ENCODE measurements at regions not wholly inside any gene's neighbourhood (a gene's known extent, or its start where the extent isn't known, plus 50 kb on each side); places are given as distances from the start of the nearest gene placed in this dataset.

- no peak for FAIRE-seq
- Histone ChIP-seq H3K4me2 (ENCODE audit: insufficient read depth, low read length) (no peak overlapping the region), H3K9me3 (replicated peaks; ENCODE audit: control insufficient read depth, insufficient read depth, low read depth, low read length) (no peaks in the 10 kb centered on the region), H3K4me1 (replicated peaks in 1 of 2; ENCODE audit: control insufficient read depth in 2 of 2, insufficient read depth in 2 of 2, low read length in 2 of 2) (no peaks in the 10 kb centered on the region), H3K27me3 (ENCODE audit: control insufficient read depth in 2 of 2, insufficient read depth in 2 of 2, low read length in 2 of 2) (no peaks in the 10 kb centered on the region), H3K27ac (ENCODE audit: extremely low read depth, low read depth, low read length) (no peak overlapping the region), H3K4me3 (no peak overlapping the region), H3K9me1 (ENCODE audit: control insufficient read depth, insufficient read depth, low read length) (no peaks in the 10 kb centered on the region), H3K36me3 (ENCODE audit: control insufficient read depth, insufficient read depth, low read length) (no peaks in the 10 kb centered on the region), H3K9ac (ENCODE audit: insufficient read depth in 1 of 2, low read depth in 2 of 2, low read length in 2 of 2) (no peak overlapping the region), H2AFZ (ENCODE audit: low read depth, low read length) (no peak overlapping the region), H4K20me1 (replicated peaks; ENCODE audit: control insufficient read depth, insufficient read depth, low read length) (no peaks in the 10 kb centered on the region; the same call in 1 of the 2 replicates), H3K79me2 (ENCODE audit: control insufficient read depth, insufficient read depth, low read length) (no peaks in the 10 kb centered on the region)
- WGBS (ENCODE audit: insufficient coverage, low coverage, missing lambda C conversion rate), result 0% methylated on average over 2 of the region's 2 CpGs
- peak; percentile 11 to 33 (median 18) for DNase-seq (ENCODE audit: extremely low read depth in 1 of 4, low spot score in 3 of 4)
- ATAC-seq, result peak; percentile 76
- intact Hi-C loops (cut with micrococcal nuclease) (no loop called here), in situ Hi-C loops (cut with MboI) (no loop called here)
- POLR2A ChIA-PET, result no interaction called here
- CTCF ChIA-PET (ENCODE audit: low intra/inter-chr PET ratio), result no interaction called here
- no TSS peak for BruUV-seq (replicated peaks)
- no peak for TF ChIP-seq ZNF551 (CRISPR knock-in tag; IDR thresholded peaks at IDR 0.05)
- TF ChIP-seq CTBP1 (IDR thresholded peaks at IDR 0.05; ENCODE audit: borderline replicate concordance), result no peak
- no peak for TF ChIP-seq RFX5 (IDR thresholded peaks at IDR 0.05; ENCODE audit: low read depth, low read length)
- TF ChIP-seq RCOR1 (IDR thresholded peaks at IDR 0.05; ENCODE audit: borderline replicate concordance in 1 of 2, low read depth in 2 of 2, low read length in 2 of 2), result peak in 1 of 2 experiments; percentile 89; a peak in 3 of 4 replicates
- TF ChIP-seq ZNF12 (CRISPR knock-in tag; IDR thresholded peaks at IDR 0.05), result no peak
- TF ChIP-seq PHTF2 (CRISPR knock-in tag; IDR thresholded peaks at IDR 0.05), result no peak
- peak; percentile 80 for TF ChIP-seq CBFA2T2 (conservative IDR thresholded peaks at IDR 0.05)
- no peak for TF ChIP-seq SRSF9 (IDR thresholded peaks at IDR 0.05; ENCODE audit: borderline replicate concordance, low read depth, low read length)
- TF ChIP-seq CBFA2T3 (IDR thresholded peaks at IDR 0.05), result peak; percentile 87
- TF ChIP-seq WHSC1 (IDR thresholded peaks at IDR 0.05; ENCODE audit: low read length), result no peak
- peak; percentile 76 for TF ChIP-seq ARID1B (IDR thresholded peaks at IDR 0.05)
- no peak for TF ChIP-seq ZNF140 (CRISPR knock-in tag; IDR thresholded peaks at IDR 0.05)
- TF ChIP-seq GTF2F1 (IDR thresholded peaks at IDR 0.05; ENCODE audit: low read depth, low read length), result no peak
- peak in 1 of 2 experiments; percentile 11; a peak in 1 of 4 replicates for TF ChIP-seq RAD21 (CRISPR knock-in tag; conservative IDR thresholded peaks at IDR 0.05 in 1 of 2, IDR thresholded peaks at IDR 0.05 in 1 of 2)
- TF ChIP-seq KDM1A (IDR thresholded peaks at IDR 0.05), result peak; percentile 88 to 90
- peak; percentile 28; the same call in 1 of the 2 replicates for TF ChIP-seq ZNF384 (IDR thresholded peaks at IDR 0.05; ENCODE audit: low read depth, low read length)
- peak in 1 of 2 experiments; percentile 81; a peak in 1 of 4 replicates for TF ChIP-seq HDAC1 (IDR thresholded peaks at IDR 0.05)
- TF ChIP-seq MCM7 (IDR thresholded peaks at IDR 0.05), result no peak
- TF ChIP-seq CHD4 (IDR thresholded peaks at IDR 0.05; ENCODE audit: insufficient read depth, insufficient replicate concordance, low read depth, low read length, poor library complexity, severe bottlenecking), result no peak
- TF ChIP-seq ZBTB33 (CRISPR knock-in tag; IDR thresholded peaks at IDR 0.05), result no peak
- no peak for TF ChIP-seq SUPT5H (IDR thresholded peaks at IDR 0.05)
- TF ChIP-seq GATAD2B (IDR thresholded peaks at IDR 0.05; ENCODE audit: borderline replicate concordance), result no peak
- TF ChIP-seq CTCF (IDR thresholded peaks at IDR 0.05 in 2 of 3, conservative IDR thresholded peaks at IDR 0.05 in 1 of 3; ENCODE audit: insufficient read depth in 2 of 3, low read depth in 1 of 3, low read length in 3 of 3), result peak; percentile 15 to 27 (median 25); a peak in 3 of 6 replicates
These were observed 192.8 kb downstream of the TBX5 start for GRCh38 chr12:114213055-114213581.
